SK-N-SH (cell line): ENCODE measurements at regions not wholly inside any gene's neighbourhood (a gene's known extent, or its start where the extent isn't known, plus 50 kb on each side); places are given as distances from the start of the nearest gene placed in this dataset.

ENCODE experiments used
- CTCF ChIA-PET: fragments of 300-600, 350-600 bp; formaldehyde crosslinking; extraction: SDS; loops from one replicate; lab custom pipeline; 2021; lab: Yijun Ruan, JAX
- POLR2A ChIA-PET: fragments of 350-600 bp; sonication (Branson Sonifier 250); formaldehyde crosslinking; extraction: SDS; loops from one replicate; lab custom pipeline; 2020; ENCODE audit warnings: antibody characterized with exemption, inconsistent platforms; lab: Yijun Ruan, JAX
- DNase-seq: peaks from one replicate; pipeline ENCODE4 v3.0.0; 2012
- H2AFZ ChIP-seq: fragments of 200-600 bp; sonication (generic); 2 replicates; pipeline ENCODE4 v1.8.1; 2016; ENCODE audit warnings: antibody characterized with exemption, mild to moderate bottlenecking, low read depth
- H3F3A ChIP-seq: fragments of 200-600 bp; sonication (generic); replicated peaks from 2 replicates; pipeline ENCODE3; 2016; ENCODE audit warnings: antibody characterized with exemption, mild to moderate bottlenecking; ENCODE audit not compliant: insufficient read depth
- H3K27ac ChIP-seq, 2 experiments: fragments of 200-500 bp in 1 of 2; fragments of 200-600 bp in 1 of 2; sonication (Bioruptor generic) in 1 of 2; sonication (generic), shearing (Covaris generic) in 1 of 2; 2 replicates each; pipeline versions ENCODE4 v1.5.1 to v1.6.1; 2014 to 2016; ENCODE audit warnings: low read depth in 2 of 2, inconsistent platforms in 1 of 2, low read length in 1 of 2, mild to moderate bottlenecking in 1 of 2, mixed read lengths in 1 of 2
- H3K27me3 ChIP-seq: fragments of 200-600 bp; sonication (generic), shearing (Covaris generic); 2 replicates; pipeline ENCODE4 v1.6.1; 2016; ENCODE audit warnings: mixed run types; ENCODE audit not compliant: insufficient read depth
- H3K36me3 ChIP-seq, 2 experiments: fragments of 200-500 bp in 1 of 2; fragments of 200-600 bp in 1 of 2; sonication (Bioruptor generic) in 1 of 2; sonication (generic) in 1 of 2; replicated peaks in 1 of 2; 2 replicates each; pipeline versions ENCODE3 to v1.5.1; 2014 to 2016; ENCODE audit warnings: low read length in 1 of 2, mild to moderate bottlenecking in 1 of 2; ENCODE audit not compliant: insufficient read depth in 2 of 2, control insufficient read depth in 1 of 2
- H3K4me1 ChIP-seq, 2 experiments: fragments of 200-500 bp in 1 of 2; fragments of 200-600 bp in 1 of 2; sonication (Bioruptor generic) in 1 of 2; sonication (generic), shearing (Covaris generic) in 1 of 2; 2 replicates each; pipeline versions ENCODE4 v1.5.1 to v1.6.1; 2014 to 2016; ENCODE audit warnings: low read depth in 1 of 2, low read length in 1 of 2, mixed run types in 1 of 2; ENCODE audit not compliant: insufficient read depth in 2 of 2, control insufficient read depth in 1 of 2
- H3K4me2 ChIP-seq: fragments of 200-600 bp; sonication (generic), shearing (Covaris generic); 2 replicates; pipeline ENCODE4 v1.6.1; 2017; ENCODE audit warnings: mixed run types
- H3K4me3 ChIP-seq, 2 experiments: fragments of 200-500 bp in 1 of 2; fragments of 200-600 bp in 1 of 2; sonication (Bioruptor generic) in 1 of 2; sonication (generic), shearing (Covaris generic) in 1 of 2; 2 replicates each; pipeline versions ENCODE4 v1.5.1 to v1.8.1; 2014 to 2016; ENCODE audit warnings: low read depth in 2 of 2, inconsistent platforms in 1 of 2, low read length in 1 of 2, mild to moderate bottlenecking in 1 of 2, mixed read lengths in 1 of 2, moderate library complexity in 1 of 2
- H3K79me2 ChIP-seq: fragments of 200-600 bp; sonication (generic); 2 replicates; pipeline ENCODE4 v1.8.1; 2017; ENCODE audit warnings: mild to moderate bottlenecking; ENCODE audit not compliant: insufficient read depth
- H3K9ac ChIP-seq: fragments of 200-600 bp; sonication (generic); 2 replicates; pipeline ENCODE4 v1.6.1; 2017; ENCODE audit warnings: mixed run types
- H3K9me2 ChIP-seq: fragments of 200-600 bp; sonication (generic); 2 replicates; pipeline ENCODE4 v1.6.1; 2017; ENCODE audit warnings: mixed run types
- H3K9me3 ChIP-seq: fragments of 200-600 bp; sonication (generic); 2 replicates; pipeline ENCODE4 v1.6.1; 2017; ENCODE audit warnings: mixed run types, mild to moderate bottlenecking, moderate library complexity
- H4K20me1 ChIP-seq: fragments of 200-600 bp; sonication (generic); 2 replicates; pipeline ENCODE4 v1.6.1; 2017; ENCODE audit warnings: mild to moderate bottlenecking, mixed run types; ENCODE audit not compliant: insufficient read depth
- CHD2 ChIP-seq: fragments of 150-350 bp; IDR thresholded peaks from 2 replicates; pipeline ENCODE4 v1.6.1; 2018; ENCODE audit warnings: low read length; ENCODE audit not compliant: partially characterized antibody
- CTCF ChIP-seq: fragments of 200-600 bp; sonication (generic); IDR thresholded peaks from 2 replicates; pipeline ENCODE4 v1.6.1; 2017; ENCODE audit warnings: antibody characterized with exemption, mild to moderate bottlenecking, moderate library complexity
- EP300 ChIP-seq, 2 experiments: IDR thresholded peaks; 2 replicates each; pipeline versions ENCODE4 v1.4.0 to v1.6.1; 2012; ENCODE audit warnings: borderline replicate concordance in 1 of 2, low read depth in 1 of 2, low read length in 1 of 2
- FOSL2 ChIP-seq: IDR thresholded peaks from 2 replicates; pipeline ENCODE4 v1.4.0; 2012; ENCODE audit warnings: low read depth, mild to moderate bottlenecking, moderate library complexity, borderline replicate concordance
- FOXJ3 ChIP-seq: sonication (generic); formaldehyde crosslinking; IDR thresholded peaks from 2 replicates; pipeline ENCODE4 v1.5.1; 2020; ENCODE audit warnings: mild to moderate bottlenecking, missing genetic modification reagents
- FOXM1 ChIP-seq: IDR thresholded peaks from 2 replicates; pipeline ENCODE4 v1.4.0; 2012; ENCODE audit warnings: low read depth, mild to moderate bottlenecking
- GATA2 ChIP-seq: sonication (generic); formaldehyde crosslinking; IDR thresholded peaks from 2 replicates; pipeline ENCODE4 v1.5.0; 2020; ENCODE audit warnings: mild to moderate bottlenecking, missing genetic modification reagents
- IRF3 ChIP-seq: fragments of 150-350 bp; IDR thresholded peaks from 2 replicates; pipeline ENCODE4 v1.6.1; 2016; ENCODE audit warnings: mild to moderate bottlenecking, low read depth, low read length
- MAX ChIP-seq: IDR thresholded peaks from 2 replicates; pipeline ENCODE4 v1.4.0; 2012; ENCODE audit warnings: low read depth
- MEF2A ChIP-seq: IDR thresholded peaks from 2 replicates; pipeline ENCODE4 v1.4.0; 2012; ENCODE audit warnings: low read depth, borderline replicate concordance
- NRF1 ChIP-seq: IDR thresholded peaks from 2 replicates; pipeline ENCODE4 v1.6.1; 2012; ENCODE audit warnings: low read depth, mild to moderate bottlenecking, low read length
- POLR2AphosphoS5 ChIP-seq: IDR thresholded peaks from 2 replicates; pipeline ENCODE4 v1.6.1; 2012; ENCODE audit warnings: low read depth, low read length
- RAD21 ChIP-seq: IDR thresholded peaks from 2 replicates; pipeline ENCODE4 v1.6.1; 2012; ENCODE audit warnings: mild to moderate bottlenecking, low read length
- SIN3A ChIP-seq: IDR thresholded peaks from 2 replicates; pipeline ENCODE4 v1.6.1; 2012; ENCODE audit warnings: low read depth, mild to moderate bottlenecking, low read length, moderate library complexity, borderline replicate concordance
- SMC3 ChIP-seq: IDR thresholded peaks from 2 replicates; pipeline ENCODE4 v1.6.1; 2012; ENCODE audit warnings: low read depth, low read length, improper control_type of control experiment
- TAF1 ChIP-seq: IDR thresholded peaks from 2 replicates; pipeline ENCODE4 v1.6.1; 2012; ENCODE audit warnings: low read depth, mild to moderate bottlenecking, low read length, moderate library complexity, borderline replicate concordance
- TCF12 ChIP-seq: IDR thresholded peaks from 2 replicates; pipeline ENCODE4 v1.4.0; 2012
- USF1 ChIP-seq: IDR thresholded peaks from 2 replicates; pipeline ENCODE4 v1.4.0; 2012; ENCODE audit warnings: low read depth, borderline replicate concordance
- ZBTB33 ChIP-seq: IDR thresholded peaks from 2 replicates; pipeline ENCODE4 v1.4.0; 2012; ENCODE audit warnings: low read depth, borderline replicate concordance
- WGBS: methylation state at CpG from one replicate; pipeline ENCODE4 v1.1.6; 2017; ENCODE audit warnings: low lambda C conversion rate; 5-methylcytosine and 5-hydroxymethylcytosine counted together

- TF ChIP-seq FOXM1, result no peak
- TF ChIP-seq RAD21, result no peak
- TF ChIP-seq GATA2, result no peak
- TF ChIP-seq CHD2, result no peak
- TF ChIP-seq SIN3A, result no peak
- TF ChIP-seq MEF2A, result no peak
- no peak for TF ChIP-seq POLR2AphosphoS5
- no peak for TF ChIP-seq USF1
- Histone ChIP-seq H3K27me3 (no peaks in the 10 kb centered on the region), H3K27ac (no peak overlapping the region), H3K4me1 (no peaks in the 10 kb centered on the region), H3K9me3 (0 out of 2 replicates have a peak, but pooled peaks cover 7% of the 10 kb centered on the region), H4K20me1 (no peaks in the 10 kb centered on the region), H3K9me2 (no peaks in the 10 kb centered on the region), H2AFZ (no peak overlapping the region), H3K9ac (no peak overlapping the region), H3K36me3 (no peaks in the 10 kb centered on the region), H3K79me2 (no peaks in the 10 kb centered on the region), H3K4me3 (no peak overlapping the region), H3F3A (no peaks in the 10 kb centered on the region), H3K4me2 (no peak overlapping the region)
- 0% methylated on average over 1 of the region's 1 CpG for WGBS
- ChIA-PET POLR2A (no interaction called here), CTCF (no interaction called here)
- DNase-seq, result no peak
Observed at GRCh38 chr2:125107446-125107845, 1082.4 kb downstream of the CNTNAP5 start.

- Histone ChIP-seq H3K79me2 (no peaks in the 10 kb centered on the region), H3K9me3 (0 out of 2 replicates have a peak, but pooled peaks cover 7% of the 10 kb centered on the region), H3K4me3 (no peak overlapping the region), H3F3A (no peaks in the 10 kb centered on the region), H3K27me3 (no peaks in the 10 kb centered on the region), H3K9ac (no peak overlapping the region), H4K20me1 (no peaks in the 10 kb centered on the region), H2AFZ (no peak overlapping the region), H3K9me2 (no peaks in the 10 kb centered on the region), H3K27ac (no peak overlapping the region), H3K4me1 (no peaks in the 10 kb centered on the region), H3K4me2 (no peak overlapping the region), H3K36me3 (no peaks in the 10 kb centered on the region)
- TF ChIP-seq ZBTB33, result no peak
- TF ChIP-seq IRF3, result no peak
- no peak for TF ChIP-seq MEF2A
- no peak for TF ChIP-seq MAX
- no peak for TF ChIP-seq USF1
- no peak for TF ChIP-seq NRF1
- no peak for TF ChIP-seq SMC3
- TF ChIP-seq TAF1, result no peak
- no peak for TF ChIP-seq GATA2
- TF ChIP-seq FOSL2, result no peak
- TF ChIP-seq TCF12, result no peak
- no peak for TF ChIP-seq SIN3A
- TF ChIP-seq RAD21, result no peak
- no peak for TF ChIP-seq FOXJ3 (CRISPR knock-in tag)
- no peak for TF ChIP-seq CHD2
- no peak for TF ChIP-seq CTCF
- no peak for TF ChIP-seq EP300 (IDR thresholded peaks at IDR 0.05; ENCODE audit: borderline replicate concordance in 1 of 2, low read depth in 1 of 2, low read length in 1 of 2)
- POLR2A ChIA-PET, result no interaction called here
- CTCF ChIA-PET, result no interaction called here
- no peak for DNase-seq
Observed at GRCh38 chr2:125108251-125108650, 1083.2 kb downstream of the CNTNAP5 start.
